Gastroesophageal sphincter (tissue), 3 donors: ENCODE measurements at regions not wholly inside any gene's neighbourhood (a gene's known extent, or its start where the extent isn't known, plus 50 kb on each side); places are given as distances from the start of the nearest gene placed in this dataset.

Experiments
- POLR2AphosphoS5 ChIP-seq: sonication (generic); formaldehyde crosslinking; IDR thresholded peaks from one replicate; pipeline ENCODE4 v1.6.1; 2017; ENCODE audit warnings: antibody characterized with exemption
- TF ChIP-seq, protein P1 (sequence below), 4 experiments: fragments of 200-600 bp in 2 of 4; fragments of 450-650 bp in 2 of 4; sonication (generic) in 1 of 4; IDR thresholded peaks; one replicate each; pipeline ENCODE4 v1.5.1; 2017 to 2019; ENCODE audit warnings: antibody characterized with exemption in 4 of 4, mild to moderate bottlenecking in 2 of 4, moderate library complexity in 2 of 4

DNA sequence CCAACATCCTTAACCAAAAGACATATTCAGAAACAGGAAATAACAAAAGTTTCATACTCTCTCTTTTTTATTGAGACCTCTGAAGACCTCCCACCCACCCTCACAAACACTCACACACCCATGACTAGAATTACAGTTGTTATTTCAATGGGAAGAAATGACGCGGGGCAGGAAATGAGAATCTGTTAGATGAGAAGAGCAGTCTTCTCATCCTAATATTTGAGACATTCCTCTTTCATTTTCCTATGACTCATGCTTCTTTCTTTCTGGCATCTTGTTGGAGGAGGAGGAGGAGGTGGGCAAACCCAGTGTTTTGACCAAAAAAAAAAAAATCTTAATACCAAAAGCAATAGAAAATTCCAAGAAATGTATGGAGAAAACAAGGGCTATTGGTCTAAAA lies 179.5 kb upstream of the TARS1 start:
- TF ChIP-seq, protein P1, sequence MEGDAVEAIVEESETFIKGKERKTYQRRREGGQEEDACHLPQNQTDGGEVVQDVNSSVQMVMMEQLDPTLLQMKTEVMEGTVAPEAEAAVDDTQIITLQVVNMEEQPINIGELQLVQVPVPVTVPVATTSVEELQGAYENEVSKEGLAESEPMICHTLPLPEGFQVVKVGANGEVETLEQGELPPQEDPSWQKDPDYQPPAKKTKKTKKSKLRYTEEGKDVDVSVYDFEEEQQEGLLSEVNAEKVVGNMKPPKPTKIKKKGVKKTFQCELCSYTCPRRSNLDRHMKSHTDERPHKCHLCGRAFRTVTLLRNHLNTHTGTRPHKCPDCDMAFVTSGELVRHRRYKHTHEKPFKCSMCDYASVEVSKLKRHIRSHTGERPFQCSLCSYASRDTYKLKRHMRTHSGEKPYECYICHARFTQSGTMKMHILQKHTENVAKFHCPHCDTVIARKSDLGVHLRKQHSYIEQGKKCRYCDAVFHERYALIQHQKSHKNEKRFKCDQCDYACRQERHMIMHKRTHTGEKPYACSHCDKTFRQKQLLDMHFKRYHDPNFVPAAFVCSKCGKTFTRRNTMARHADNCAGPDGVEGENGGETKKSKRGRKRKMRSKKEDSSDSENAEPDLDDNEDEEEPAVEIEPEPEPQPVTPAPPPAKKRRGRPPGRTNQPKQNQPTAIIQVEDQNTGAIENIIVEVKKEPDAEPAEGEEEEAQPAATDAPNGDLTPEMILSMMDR (IDR thresholded peaks at IDR 0.05) = no peak
- TF ChIP-seq POLR2AphosphoS5 = no peak
